OCI-LY7 (cell line): ENCODE measurements at regions not wholly inside any gene's neighbourhood (a gene's known extent, or its start where the extent isn't known, plus 50 kb on each side); places are given as distances from the start of the nearest gene placed in this dataset.

Experiments
- EZH2phosphoT487 ChIP-seq: fragments of 200-600 bp; sonication (generic); IDR thresholded peaks from 2 replicates; pipeline ENCODE4 v1.6.1; 2018; ENCODE audit warnings: low read depth, borderline replicate concordance, mild to moderate bottlenecking, mixed run types, antibody characterized with exemption, low read length, moderate library complexity, mixed read lengths
- TF ChIP-seq, protein P1 (sequence below): fragments of 200-600 bp; sonication (generic); conservative IDR thresholded peaks from 2 replicates; pipeline ENCODE4 v1.5.1; 2014; ENCODE audit warnings: mild to moderate bottlenecking, antibody characterized with exemption, low read length, moderate library complexity, mixed read lengths

DNA sequence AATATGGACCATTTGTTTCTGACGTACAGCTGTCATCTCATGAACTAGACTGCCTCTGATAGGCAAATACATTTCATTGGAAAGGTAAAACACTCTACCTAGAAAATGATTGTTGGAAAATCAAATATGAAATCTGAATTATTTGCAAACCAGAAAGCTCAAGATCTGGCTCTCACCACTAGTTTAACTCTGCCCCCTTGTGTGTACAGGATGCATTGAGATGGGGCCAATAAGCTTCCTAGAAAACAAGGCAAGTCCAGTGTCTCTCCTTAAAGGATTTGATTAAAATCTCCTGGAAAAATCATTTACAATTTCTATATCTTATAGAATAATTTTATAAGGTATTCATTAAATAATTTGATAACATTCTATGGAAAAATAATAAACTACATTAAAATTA is 311.9 kb upstream of the ANKH start:
- TF ChIP-seq, protein P1, sequence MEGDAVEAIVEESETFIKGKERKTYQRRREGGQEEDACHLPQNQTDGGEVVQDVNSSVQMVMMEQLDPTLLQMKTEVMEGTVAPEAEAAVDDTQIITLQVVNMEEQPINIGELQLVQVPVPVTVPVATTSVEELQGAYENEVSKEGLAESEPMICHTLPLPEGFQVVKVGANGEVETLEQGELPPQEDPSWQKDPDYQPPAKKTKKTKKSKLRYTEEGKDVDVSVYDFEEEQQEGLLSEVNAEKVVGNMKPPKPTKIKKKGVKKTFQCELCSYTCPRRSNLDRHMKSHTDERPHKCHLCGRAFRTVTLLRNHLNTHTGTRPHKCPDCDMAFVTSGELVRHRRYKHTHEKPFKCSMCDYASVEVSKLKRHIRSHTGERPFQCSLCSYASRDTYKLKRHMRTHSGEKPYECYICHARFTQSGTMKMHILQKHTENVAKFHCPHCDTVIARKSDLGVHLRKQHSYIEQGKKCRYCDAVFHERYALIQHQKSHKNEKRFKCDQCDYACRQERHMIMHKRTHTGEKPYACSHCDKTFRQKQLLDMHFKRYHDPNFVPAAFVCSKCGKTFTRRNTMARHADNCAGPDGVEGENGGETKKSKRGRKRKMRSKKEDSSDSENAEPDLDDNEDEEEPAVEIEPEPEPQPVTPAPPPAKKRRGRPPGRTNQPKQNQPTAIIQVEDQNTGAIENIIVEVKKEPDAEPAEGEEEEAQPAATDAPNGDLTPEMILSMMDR, result no peak
- TF ChIP-seq EZH2phosphoT487, result no peak
